Left forelimb (tissue), 1 donor: ENCODE measurements at regions not wholly inside any gene's neighbourhood (a gene's known extent, or its start where the extent isn't known, plus 50 kb on each side); places are given as distances from the start of the nearest gene placed in this dataset.
A peak's percentile ranks its signal among the peaks of the same experiment; 100 is the strongest.

Experiments
- DNase-seq: peaks from one replicate; pipeline ENCODE4 v3.0.0-alpha.2; 2018; ENCODE audit warnings: low spot score

- DNase-seq = peak; percentile 12
Measured at GRCh38 chr1:30268923-30269666, 454.3 kb downstream of the MATN1 start.

GRCh38 chr1:30267856-30268255, 455.5 kb downstream of the MATN1 start:
- peak; percentile 5 for DNase-seq

- DNase-seq = no peak
Measured at GRCh38 chr1:30267046-30267445, 456.3 kb downstream of the MATN1 start.

- DNase-seq = no peak
Measured at GRCh38 chr1:30265127-30266070, 458.0 kb downstream of the MATN1 start.

GRCh38 chr1:30264672-30265025, 458.7 kb downstream of the MATN1 start:
- DNase-seq = no peak

- no peak for DNase-seq
Measured at GRCh38 chr1:30263888-30264671, 459.3 kb downstream of the MATN1 start.

- DNase-seq = no peak
Measured at GRCh38 chr1:30263405-30263804, 460.0 kb downstream of the MATN1 start.

GRCh38 chr1:30262158-30262557, 461.2 kb downstream of the MATN1 start:
- DNase-seq = no peak

- DNase-seq = no peak
Measured at GRCh38 chr1:30260318-30260717, 463.1 kb downstream of the MATN1 start.

- no peak for DNase-seq
Measured at GRCh38 chr1:30259631-30260030, 463.8 kb downstream of the MATN1 start.

GRCh38 chr1:30258876-30259275, 464.5 kb downstream of the MATN1 start:
- no peak for DNase-seq

- DNase-seq = no peak
Measured at GRCh38 chr1:30258471-30258870, 464.9 kb downstream of the MATN1 start.

GRCh38 chr1:30257742-30258380, 465.5 kb downstream of the MATN1 start:
- no peak for DNase-seq

GRCh38 chr1:30257322-30257721, 466.1 kb downstream of the MATN1 start:
- DNase-seq = no peak

GRCh38 chr1:30256911-30257310, 466.5 kb downstream of the MATN1 start:
- DNase-seq = no peak

GRCh38 chr1:30255111-30255724, 468.2 kb downstream of the MATN1 start:
- no peak for DNase-seq

- no peak for DNase-seq
Measured at GRCh38 chr1:30253807-30254440, 469.5 kb downstream of the MATN1 start.

- DNase-seq = no peak
Measured at GRCh38 chr1:30253361-30253760, 470.0 kb downstream of the MATN1 start.

GRCh38 chr1:30250984-30251850, 472.2 kb downstream of the MATN1 start:
- DNase-seq = no peak
